Endothelial cell of umbilical vein (primary cell): ENCODE measurements at regions not wholly inside any gene's neighbourhood (a gene's known extent, or its start where the extent isn't known, plus 50 kb on each side); places are given as distances from the start of the nearest gene placed in this dataset.

Experiments
- BruUV-seq: library from RNA; stranded (reverse); fragments of 400-500 nt; replicated peaks from 2 replicates; lab custom pipeline; 2021; lab: Mats Ljungman, UMichigan
- CTCF ChIA-PET: fragments of 300-600, 350-600 bp; sonication (Branson Sonifier 250); formaldehyde crosslinking; loops from one replicate; lab custom pipeline; 2021; ENCODE audit warnings: antibody characterized with exemption, inconsistent platforms; lab: Charles Lee
- POLR2A ChIA-PET: fragments of 300-600, 350-600 bp; sonication (Branson Sonifier 250); formaldehyde crosslinking; loops from one replicate; lab custom pipeline; 2021; ENCODE audit warnings: antibody characterized with exemption, inconsistent platforms; lab: Charles Lee
- DNase-seq: peaks from one replicate; pipeline ENCODE4 v3.0.0-alpha.2; 2011; ENCODE audit warnings: low read depth, low spot score
- FAIRE-seq: peaks from 2 replicates; lab custom pipeline; 2011; peaks lifted over from hg19 to GRCh38; lab: Jason Lieb, UNC
- H2AFZ ChIP-seq: 2 replicates; pipeline ENCODE4 v1.6.0; 2012; ENCODE audit warnings: low read depth, low read length, control low read depth, inconsistent platforms
- H3K27ac ChIP-seq: 2 replicates; pipeline ENCODE4 v1.5.1; 2011; ENCODE audit warnings: low read depth, mild to moderate bottlenecking, control low read depth, low read length, moderate library complexity; ENCODE audit not compliant: insufficient read depth
- H3K27me3 ChIP-seq, 2 experiments: 2 replicates each; pipeline versions ENCODE4 v1.6.0 to v1.6.1; 2011; ENCODE audit warnings: low read length in 2 of 2, mixed read lengths in 1 of 2; ENCODE audit not compliant: control insufficient read depth in 2 of 2, insufficient read depth in 2 of 2
- H3K36me3 ChIP-seq, 2 experiments: 2 replicates in 1 of 2; 3 replicates in 1 of 2; pipeline ENCODE4 v1.5.1; 2011; ENCODE audit warnings: low read length in 2 of 2, mild to moderate bottlenecking in 1 of 2, moderate library complexity in 1 of 2; ENCODE audit not compliant: control insufficient read depth in 2 of 2, insufficient read depth in 2 of 2; ENCODE audit errors: extremely low read depth in 1 of 2
- H3K4me1 ChIP-seq: 3 replicates; pipeline ENCODE4 v1.5.1; 2011; ENCODE audit warnings: mild to moderate bottlenecking, low read length; ENCODE audit not compliant: control insufficient read depth, insufficient read depth; ENCODE audit errors: extremely low read depth
- H3K4me2 ChIP-seq: 2 replicates; pipeline ENCODE4 v1.6.1; 2011; ENCODE audit warnings: low read length, control low read depth, mixed read lengths; ENCODE audit not compliant: insufficient read depth
- H3K4me3 ChIP-seq, 3 experiments: fragments of 200-600 bp in 1 of 3; sonication (generic), shearing (Covaris generic) in 1 of 3; replicated peaks in 1 of 3; 2 replicates each; pipeline ENCODE4 v1.5.1; 2011 to 2016; ENCODE audit warnings: control low read depth in 3 of 3, low read length in 3 of 3, mild to moderate bottlenecking in 2 of 3, inconsistent platforms in 1 of 3, low read depth in 1 of 3, moderate library complexity in 1 of 3; ENCODE audit not compliant: insufficient read depth in 1 of 3
- H3K79me2 ChIP-seq: 2 replicates; pipeline ENCODE4 v1.6.0; 2012; ENCODE audit warnings: low read length, inconsistent platforms; ENCODE audit not compliant: control insufficient read depth, insufficient read depth
- H3K9ac ChIP-seq: replicated peaks from 2 replicates; pipeline ENCODE3; 2011; ENCODE audit warnings: low read length, control low read depth; ENCODE audit not compliant: insufficient read depth; ENCODE audit errors: extremely low read depth
- H3K9me1 ChIP-seq: replicated peaks from 3 replicates; pipeline ENCODE4 v1.6.0; 2011; ENCODE audit warnings: mild to moderate bottlenecking, low read length; ENCODE audit not compliant: control insufficient read depth, insufficient read depth; ENCODE audit errors: extremely low read depth
- H3K9me3 ChIP-seq: replicated peaks from 2 replicates; pipeline ENCODE4 v1.5.1; 2012; ENCODE audit warnings: low read length, inconsistent platforms; ENCODE audit not compliant: control insufficient read depth, insufficient read depth
- H4K20me1 ChIP-seq: replicated peaks from 2 replicates; pipeline ENCODE3; 2011; ENCODE audit warnings: mild to moderate bottlenecking, low read length; ENCODE audit not compliant: control insufficient read depth, insufficient read depth; ENCODE audit errors: extremely low read depth
- CTCF ChIP-seq, 2 donors: IDR thresholded peaks; 1 replicate in 1 of 2; 2 replicates in 1 of 2; pipeline ENCODE4 v1.5.1; 2011; ENCODE audit warnings: low read length in 2 of 2, mild to moderate bottlenecking in 2 of 2, moderate library complexity in 2 of 2, control low read depth in 1 of 2, inconsistent platforms in 1 of 2, low read depth in 1 of 2; ENCODE audit not compliant: insufficient read depth in 1 of 2; ENCODE audit errors: extremely low read depth in 1 of 2
- EZH2 ChIP-seq: IDR thresholded peaks from 2 replicates; pipeline ENCODE4 v1.6.1; 2012; ENCODE audit warnings: borderline replicate concordance, low read depth, mild to moderate bottlenecking, moderate library complexity, low read length, inconsistent platforms; ENCODE audit not compliant: severe bottlenecking
- FOS ChIP-seq: IDR thresholded peaks from 2 replicates; pipeline ENCODE4 v1.6.1; 2011; ENCODE audit warnings: mild to moderate bottlenecking, low read length, moderate library complexity, borderline replicate concordance; ENCODE audit not compliant: insufficient read depth
- GATA2 ChIP-seq: IDR thresholded peaks from 2 replicates; pipeline ENCODE4 v1.7.0; 2011; ENCODE audit warnings: low read depth, mild to moderate bottlenecking, moderate library complexity, mixed read lengths, low read length; ENCODE audit not compliant: insufficient read length, insufficient read depth
- JUN ChIP-seq: IDR thresholded peaks from 2 replicates; pipeline ENCODE4 v1.6.1; 2011; ENCODE audit warnings: borderline replicate concordance, low read depth; ENCODE audit not compliant: insufficient read length, insufficient read depth
- MAX ChIP-seq: IDR thresholded peaks from 2 replicates; pipeline ENCODE4 v1.6.1; 2011; ENCODE audit not compliant: insufficient read depth, insufficient read length
- MYC ChIP-seq: IDR thresholded peaks from one replicate; pipeline ENCODE4 v1.6.1; 2011; ENCODE audit warnings: mild to moderate bottlenecking, low read depth, low read length
- POLR2A ChIP-seq: IDR thresholded peaks from 2 replicates; pipeline ENCODE4 v1.6.1; 2012; ENCODE audit warnings: low read depth, mild to moderate bottlenecking, control low read depth, low read length
- POLR2AphosphoS5 ChIP-seq: IDR thresholded peaks from 2 replicates; pipeline ENCODE4 v1.6.1; 2012; ENCODE audit warnings: low read depth, mild to moderate bottlenecking, control low read depth, low read length, moderate library complexity; ENCODE audit not compliant: insufficient read depth
- dilution Hi-C: fragments of 300-500 bp; cut with MboI; formaldehyde crosslinking; loops from one replicate; pipeline ENCODE4 v1.15.0; 2019; ENCODE audit warnings: low sequenced_read_pairs; ENCODE audit not compliant: extremely low pct_ligation_motif_present
- intact Hi-C: fragments of 100-400 bp; cut with micrococcal nuclease; formaldehyde crosslinking; loops from one replicate; pipeline ENCODE4 v1.10.0; 2022

GRCh38 chr12:98127336-98127679 is 388.1 kb upstream of the TMPO start:
- Histone ChIP-seq H3K36me3 (no peaks in the 10 kb centered on the region), H3K4me1 (peaks cover 22% of the 10 kb centered on the region), H3K9me1 (no peaks in the 10 kb centered on the region), H2AFZ (peak overlapping the region; percentile 78), H3K79me2 (no peaks in the 10 kb centered on the region), H4K20me1 (no peaks in the 10 kb centered on the region), H3K4me2 (peak overlapping the region; percentile 88), H3K4me3 (peak overlapping the region in 1 of 3 experiments; percentile 30), H3K27me3 (no peaks in the 10 kb centered on the region), H3K9ac (peak overlapping the region; percentile 45), H3K27ac (peak overlapping the region; percentile 95), H3K9me3 (no peaks in the 10 kb centered on the region)
- BruUV-seq: no TSS peak
- POLR2A ChIA-PET: no interaction called here
- no peak for FAIRE-seq
- dilution Hi-C loops (no loop called here), intact Hi-C loops (loop anchor here (1.0 to 5.0 kb wide), 5 partner anchors 27 to 985 kb away; partner anchors contain the start of genes SLC25A3 and TMPO)
- CTCF ChIA-PET: no interaction called here
- TF ChIP-seq MYC: no peak
- no peak for TF ChIP-seq JUN
- DNase-seq: peak; percentile 61

- ChIA-PET POLR2A (no interaction called here), CTCF (no interaction called here)
- H3K4me1 ChIP-seq: peaks cover 22% of the 10 kb centered on the region
- no peaks in the 10 kb centered on the region for H3K9me3 ChIP-seq
- dilution Hi-C loops: no loop called here
- H3K4me3 ChIP-seq: no peak overlapping the region
- DNase-seq (no peak), FAIRE-seq (no peak)
- BruUV-seq: TSS peak; percentile 45
- no peaks in the 10 kb centered on the region for H3K36me3 ChIP-seq
- no peaks in the 10 kb centered on the region for H3K27me3 ChIP-seq
- H3K9me1 ChIP-seq: no peaks in the 10 kb centered on the region
- TF ChIP-seq EZH2: no peak
- TF ChIP-seq CTCF (IDR thresholded peaks at IDR 0.05; ENCODE audit: extremely low read depth in 1 of 2, insufficient read depth in 1 of 2, low read depth in 1 of 2, low read length in 2 of 2): no peak
- TF ChIP-seq MYC: no peak
- TF ChIP-seq MAX: no peak
- no peak for TF ChIP-seq JUN
- TF ChIP-seq GATA2: no peak
- TF ChIP-seq POLR2AphosphoS5: no peak
- no peak for TF ChIP-seq FOS
- TF ChIP-seq POLR2A: no peak
- H3K9ac ChIP-seq: no peak overlapping the region
- H2AFZ ChIP-seq: no peak overlapping the region
- no peaks in the 10 kb centered on the region for H3K79me2 ChIP-seq
- H3K4me2 ChIP-seq: peak overlapping the region; percentile 88
- H4K20me1 ChIP-seq: no peaks in the 10 kb centered on the region
- intact Hi-C loops: loop anchor here (1.0 to 5.0 kb wide), 5 partner anchors 26 to 985 kb away; partner anchors contain the start of genes SLC25A3 and TMPO
- peak overlapping the region; percentile 95 for H3K27ac ChIP-seq
These were observed 387.5 kb upstream of the TMPO start for GRCh38 chr12:98127854-98128253.
